Caco-2 (cell line): ENCODE measurements at regions not wholly inside any gene's neighbourhood (a gene's known extent, or its start where the extent isn't known, plus 50 kb on each side); places are given as distances from the start of the nearest gene placed in this dataset.
"Not testable (repeated sequence)": the region's sequence is repeated elsewhere in the genome, so short reads cannot be mapped to it uniquely, and the experiment has no call there.

Experiments used
- BruUV-seq: library from RNA; stranded (reverse); fragments of 400-500 nt; replicated peaks from 2 replicates; lab custom pipeline; 2021; lab: Mats Ljungman, UMichigan
- CTCF ChIA-PET: fragments of 300-600 bp; sonication (Branson Sonifier 250); formaldehyde crosslinking; loops from one replicate; lab custom pipeline; 2022; ENCODE audit warnings: antibody characterized with exemption; lab: Charles Lee
- POLR2A ChIA-PET: fragments of 300-600 bp; sonication (Branson Sonifier 250); formaldehyde crosslinking; loops from one replicate; lab custom pipeline; 2022; ENCODE audit warnings: antibody characterized with exemption; lab: Charles Lee
- DNase-seq, 2 experiments: peaks; one replicate each; pipeline versions ENCODE4 v3.0.0 to v3.0.0-alpha.2; 2020 to 2022
- H3K27me3 ChIP-seq: replicated peaks from 2 replicates; pipeline ENCODE4 v1.6.0; 2011; ENCODE audit warnings: low read length; ENCODE audit not compliant: control insufficient read depth, insufficient read depth
- H3K36me3 ChIP-seq: 2 replicates; pipeline ENCODE4 v1.5.1; 2011; ENCODE audit warnings: low read length; ENCODE audit not compliant: control insufficient read depth, insufficient read depth
- H3K4me1 ChIP-seq: fragments of 250-450 bp; sonication (Bioruptor Pico); 2 replicates; pipeline ENCODE4 v1.5.1; 2020; ENCODE audit warnings: mild to moderate bottlenecking
- H3K4me3 ChIP-seq: 2 replicates; pipeline ENCODE4 v1.5.1; 2011; ENCODE audit warnings: low read depth, mild to moderate bottlenecking, control low read depth, low read length
- H3K9me3 ChIP-seq: fragments of 250-450 bp; sonication (Bioruptor Pico); 2 replicates; pipeline ENCODE4 v1.5.1; 2020; ENCODE audit warnings: mild to moderate bottlenecking, moderate library complexity
- H3K27ac Mint-ChIP-seq: one replicate; pipeline ENCODE4 v1.8.0; 2022; ENCODE audit warnings: mixed read lengths; ENCODE audit not compliant: unreplicated experiment
- H3K27me3 Mint-ChIP-seq: one replicate; pipeline ENCODE4 v1.8.0; 2022; ENCODE audit warnings: mixed read lengths; ENCODE audit not compliant: insufficient read depth, unreplicated experiment
- H3K36me3 Mint-ChIP-seq: one replicate; pipeline ENCODE4 v1.8.0; 2022; ENCODE audit warnings: mild to moderate bottlenecking, mixed read lengths; ENCODE audit not compliant: insufficient read depth, unreplicated experiment
- H3K4me1 Mint-ChIP-seq: one replicate; pipeline ENCODE4 v1.8.0; 2022; ENCODE audit warnings: low read depth, mixed read lengths; ENCODE audit not compliant: unreplicated experiment
- H3K4me3 Mint-ChIP-seq: one replicate; pipeline ENCODE4 v1.8.0; 2022; ENCODE audit warnings: mild to moderate bottlenecking, moderate library complexity, mixed read lengths; ENCODE audit not compliant: unreplicated experiment
- H3K9me3 Mint-ChIP-seq: one replicate; pipeline ENCODE4 v1.8.0; 2022; ENCODE audit warnings: mixed read lengths; ENCODE audit not compliant: unreplicated experiment
- intact Hi-C: fragments of 100-400 bp; cut with micrococcal nuclease; formaldehyde crosslinking; loops from one replicate; pipeline ENCODE4 v1.10.0; 2022; ENCODE audit not compliant: unreplicated experiment

GRCh38 chr21:6154524-6155320 is 4366.7 kb upstream of the TPTE start:
- intact Hi-C loops, BruUV-seq, H3K27me3 ChIP-seq, H3K4me1 Mint-ChIP-seq, H3K9me3 ChIP-seq, H3K27ac Mint-ChIP-seq, H3K9me3 Mint-ChIP-seq, CTCF ChIA-PET, H3K4me1 ChIP-seq, DNase-seq, POLR2A ChIA-PET, H3K4me3 Mint-ChIP-seq, H3K36me3 Mint-ChIP-seq, H3K27me3 Mint-ChIP-seq, H3K4me3 ChIP-seq, H3K36me3 ChIP-seq: not testable (repeated sequence)

DNA sequence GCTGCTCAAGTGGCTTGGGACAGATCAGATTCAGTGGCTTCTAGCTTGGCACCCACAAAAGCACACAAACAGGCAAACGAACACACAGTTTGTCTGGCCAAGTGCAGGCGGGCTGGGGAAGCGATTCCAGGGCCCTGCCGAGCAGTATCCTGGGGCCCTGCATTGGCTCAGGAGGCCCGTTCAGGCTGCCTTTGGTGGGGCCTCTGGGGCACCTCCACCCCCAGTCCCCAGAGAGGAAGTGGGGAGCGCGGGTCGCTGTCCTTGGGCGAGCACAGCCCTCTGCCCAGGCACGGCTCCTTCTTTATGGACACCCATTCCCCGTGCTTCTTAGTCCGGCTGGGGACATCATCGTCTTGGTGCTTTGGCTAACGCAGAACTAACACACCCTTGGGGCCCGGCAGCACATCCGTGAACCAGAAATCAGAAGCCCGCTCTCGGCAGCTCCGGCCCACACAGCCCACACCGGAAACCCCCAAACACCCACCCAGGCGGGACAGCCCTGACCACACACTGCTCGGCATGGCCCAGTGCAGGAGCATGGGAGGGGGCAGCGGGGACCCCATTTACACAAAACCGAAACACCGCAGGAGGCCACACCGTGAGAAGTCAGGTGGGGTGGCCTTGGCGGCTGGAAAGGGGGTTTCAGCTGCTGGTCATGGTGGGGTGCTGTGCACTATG is 4364.5 kb upstream of the TPTE start:
- H3K9me3 Mint-ChIP-seq, intact Hi-C loops, H3K4me1 ChIP-seq, H3K27me3 Mint-ChIP-seq, H3K27ac Mint-ChIP-seq, BruUV-seq, H3K4me3 ChIP-seq, H3K9me3 ChIP-seq, POLR2A ChIA-PET, CTCF ChIA-PET, H3K4me3 Mint-ChIP-seq, DNase-seq, H3K4me1 Mint-ChIP-seq, H3K36me3 ChIP-seq, H3K27me3 ChIP-seq, H3K36me3 Mint-ChIP-seq: not testable (repeated sequence)

DNA sequence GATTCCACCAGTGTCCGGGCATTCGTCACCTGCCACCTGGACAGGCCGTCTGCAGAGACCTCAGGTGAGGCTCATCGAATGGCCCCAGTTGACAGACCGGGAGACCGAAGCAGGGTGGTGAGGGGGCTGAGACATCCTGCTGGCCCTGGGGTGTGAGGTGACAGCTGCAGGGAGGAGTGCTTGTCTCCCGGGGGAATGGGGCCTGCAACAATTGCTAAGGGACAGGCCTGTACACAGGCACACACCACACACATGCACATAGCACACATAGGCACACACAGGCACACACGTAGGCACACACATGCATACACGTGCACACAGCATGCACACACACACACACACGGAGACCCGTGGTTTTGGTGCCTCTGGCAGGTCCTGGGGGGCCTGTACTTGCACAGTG is 4363.9 kb upstream of the TPTE start:
- H3K4me1 ChIP-seq, H3K36me3 ChIP-seq, H3K27me3 Mint-ChIP-seq, DNase-seq, H3K27ac Mint-ChIP-seq, H3K27me3 ChIP-seq, BruUV-seq, H3K4me1 Mint-ChIP-seq, H3K4me3 ChIP-seq, H3K36me3 Mint-ChIP-seq, H3K4me3 Mint-ChIP-seq, H3K9me3 ChIP-seq, CTCF ChIA-PET, POLR2A ChIA-PET, intact Hi-C loops, H3K9me3 Mint-ChIP-seq: not testable (repeated sequence)

DNA sequence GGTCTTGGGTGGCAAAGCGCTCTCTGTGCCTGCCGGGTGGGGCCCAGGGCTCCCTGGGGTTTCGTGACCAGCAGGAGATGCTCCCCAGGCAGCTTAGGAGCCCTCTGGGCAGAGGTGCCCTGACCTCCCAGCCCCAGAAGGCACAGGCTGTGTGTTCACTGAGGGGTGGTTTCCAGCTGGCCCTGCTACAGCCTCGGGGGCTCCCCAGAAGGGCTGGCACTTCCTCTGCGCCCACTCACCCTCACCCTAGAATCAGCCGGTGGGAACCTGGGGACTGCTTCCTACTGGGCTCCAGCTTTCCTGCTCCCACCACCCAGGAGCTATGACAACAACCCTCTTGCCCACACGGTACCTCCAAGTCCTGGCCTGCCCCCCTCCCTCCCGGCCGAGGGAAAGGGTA is 4363.2 kb upstream of the TPTE start:
- H3K4me3 ChIP-seq, POLR2A ChIA-PET, CTCF ChIA-PET, H3K27me3 ChIP-seq, H3K36me3 Mint-ChIP-seq, H3K4me3 Mint-ChIP-seq, H3K27me3 Mint-ChIP-seq, BruUV-seq, H3K36me3 ChIP-seq, H3K4me1 ChIP-seq, intact Hi-C loops, H3K9me3 ChIP-seq, DNase-seq, H3K9me3 Mint-ChIP-seq, H3K27ac Mint-ChIP-seq, H3K4me1 Mint-ChIP-seq: not testable (repeated sequence)
